Activated CD8-positive, alpha-beta memory T cell treated with anti-CD3 and anti-CD28 coated beads for 24 hours (primary cell): ENCODE measurements at regions not wholly inside any gene's neighbourhood (a gene's known extent, or its start where the extent isn't known, plus 50 kb on each side); places are given as distances from the start of the nearest gene placed in this dataset.

Source experiments
- DNase-seq: peaks from one replicate; pipeline ENCODE4 v3.0.0-alpha.2; 2020

- no peak for DNase-seq
Observed at GRCh38 chr3:159832024-159832423, 156.6 kb upstream of the IL12A start.

GRCh38 chr3:159835126-159835525 lies 153.5 kb upstream of the IL12A start:
- DNase-seq: no peak

DNA sequence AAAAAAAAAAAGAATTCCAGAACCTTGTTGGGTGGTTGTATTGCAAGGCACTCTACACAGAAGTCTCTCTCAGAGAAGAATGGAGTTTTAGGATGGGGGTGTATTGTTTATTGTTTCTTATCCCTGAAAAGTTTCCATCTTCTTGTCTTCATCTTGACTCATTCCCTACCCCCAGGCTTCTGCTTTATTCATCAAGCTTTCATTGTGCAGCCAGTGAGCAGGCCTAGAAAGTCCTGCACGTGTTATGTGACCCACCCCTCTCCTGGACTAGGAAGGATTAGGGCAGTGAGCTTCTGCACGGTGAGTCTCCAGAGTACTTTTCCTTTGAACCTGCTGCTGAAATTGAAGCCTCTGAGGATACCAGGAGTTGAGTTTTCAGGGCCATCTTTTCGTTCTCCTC lies 150.9 kb upstream of the IL12A start:
- no peak for DNase-seq

DNA sequence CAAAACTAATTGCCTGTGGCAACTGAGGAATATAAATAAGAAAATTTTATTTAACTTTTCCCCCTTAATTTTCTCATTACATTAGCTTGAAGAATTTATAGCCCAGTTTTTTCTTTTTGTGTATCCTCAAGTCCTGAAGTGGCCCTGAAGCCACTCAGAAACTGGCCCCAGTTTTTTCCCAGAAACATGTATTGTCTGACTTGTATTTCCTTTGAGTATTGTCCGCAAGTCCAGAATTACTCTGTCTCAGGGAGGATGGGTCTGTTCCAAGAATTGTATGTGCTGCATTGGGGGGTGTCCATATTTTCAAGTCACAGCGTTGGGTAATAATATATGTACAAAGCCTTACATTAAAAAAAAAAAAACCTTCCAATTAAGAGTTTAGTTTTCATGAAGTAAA lies 149.7 kb upstream of the IL12A start:
- DNase-seq: no peak

GRCh38 chr3:159839561-159840379 lies 148.9 kb upstream of the IL12A start, which contains the start of gene SCHIP1:
TSS of gene SCHIP1 (plus strand) at chr3:159839861.
- DNase-seq: no peak

DNA sequence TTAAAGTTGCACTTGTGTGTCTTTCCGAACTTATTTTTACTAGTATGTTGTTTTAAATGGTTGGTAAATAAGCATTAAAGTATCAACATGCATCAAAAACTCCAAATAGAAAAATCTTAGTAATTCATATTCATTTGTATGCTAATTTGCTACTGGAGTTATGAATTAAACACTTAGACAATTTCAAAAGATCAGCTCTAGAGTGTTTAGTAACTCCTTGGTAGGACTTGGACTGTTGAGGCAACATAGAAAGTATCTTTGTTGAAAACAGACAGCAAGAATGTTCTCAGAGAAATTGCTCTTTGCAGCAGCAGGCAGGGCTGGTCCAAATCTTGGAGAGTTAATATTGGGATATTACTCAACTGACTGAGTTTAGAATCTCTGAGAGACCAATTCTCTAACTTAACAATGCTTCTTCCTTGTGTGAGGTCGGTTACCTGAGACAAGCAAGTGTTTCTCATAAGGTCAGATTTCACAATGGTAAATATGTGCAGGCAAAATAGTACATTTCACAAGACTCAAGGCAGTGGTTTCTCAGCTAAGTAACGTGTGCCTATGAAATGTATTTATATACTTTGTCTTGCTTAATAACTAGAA lies 147.8 kb upstream of the IL12A start:
- DNase-seq: no peak

GRCh38 chr3:159841766-159842165 lies 146.9 kb upstream of the IL12A start:
- DNase-seq: no peak

GRCh38 chr3:159843840-159844730 lies 144.6 kb upstream of the IL12A start:
- no peak for DNase-seq

DNA sequence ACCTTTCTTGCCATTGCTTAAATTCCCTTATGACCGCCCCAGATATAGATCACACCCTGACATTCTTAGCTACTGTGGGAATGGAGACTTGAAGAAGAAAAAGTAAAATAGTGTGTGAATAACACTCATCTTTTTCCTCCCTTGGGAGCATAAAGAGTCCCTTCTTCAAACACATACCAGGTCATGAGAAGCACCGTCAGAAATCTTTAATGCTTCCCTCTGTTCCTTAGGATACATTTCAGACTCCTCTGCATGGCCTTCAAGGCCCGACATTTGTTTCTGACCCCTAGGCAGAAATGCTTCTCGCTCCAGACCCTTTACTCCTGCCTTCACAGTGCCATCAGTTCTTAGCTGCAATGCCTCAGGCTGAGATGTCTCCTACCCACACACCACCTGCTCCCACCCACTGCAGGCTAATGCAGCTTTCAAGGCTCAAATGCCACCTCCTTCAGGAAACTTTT lies 143.8 kb upstream of the IL12A start:
- no peak for DNase-seq

- DNase-seq: no peak
Observed at GRCh38 chr3:159845737-159846136, 142.9 kb upstream of the IL12A start.

DNA sequence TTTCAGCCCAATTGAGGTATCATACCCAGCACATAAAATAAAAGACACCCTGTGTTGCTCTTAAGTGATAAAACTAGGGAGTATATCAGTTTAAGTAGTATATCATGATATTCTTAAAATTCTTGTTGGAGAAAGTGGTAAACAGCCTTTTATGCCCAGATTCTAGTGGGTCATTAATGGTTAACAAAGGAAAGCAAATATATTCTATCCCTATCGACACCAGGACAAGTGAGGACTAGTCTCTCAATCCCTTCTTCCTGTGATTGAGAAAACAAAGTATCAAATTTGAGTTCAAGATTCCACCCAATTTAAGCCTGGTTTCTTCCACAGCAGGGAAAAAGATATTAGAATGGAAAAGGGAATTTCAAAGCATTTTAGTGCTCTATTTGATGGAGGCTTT lies 142.4 kb upstream of the IL12A start:
- no peak for DNase-seq

DNA sequence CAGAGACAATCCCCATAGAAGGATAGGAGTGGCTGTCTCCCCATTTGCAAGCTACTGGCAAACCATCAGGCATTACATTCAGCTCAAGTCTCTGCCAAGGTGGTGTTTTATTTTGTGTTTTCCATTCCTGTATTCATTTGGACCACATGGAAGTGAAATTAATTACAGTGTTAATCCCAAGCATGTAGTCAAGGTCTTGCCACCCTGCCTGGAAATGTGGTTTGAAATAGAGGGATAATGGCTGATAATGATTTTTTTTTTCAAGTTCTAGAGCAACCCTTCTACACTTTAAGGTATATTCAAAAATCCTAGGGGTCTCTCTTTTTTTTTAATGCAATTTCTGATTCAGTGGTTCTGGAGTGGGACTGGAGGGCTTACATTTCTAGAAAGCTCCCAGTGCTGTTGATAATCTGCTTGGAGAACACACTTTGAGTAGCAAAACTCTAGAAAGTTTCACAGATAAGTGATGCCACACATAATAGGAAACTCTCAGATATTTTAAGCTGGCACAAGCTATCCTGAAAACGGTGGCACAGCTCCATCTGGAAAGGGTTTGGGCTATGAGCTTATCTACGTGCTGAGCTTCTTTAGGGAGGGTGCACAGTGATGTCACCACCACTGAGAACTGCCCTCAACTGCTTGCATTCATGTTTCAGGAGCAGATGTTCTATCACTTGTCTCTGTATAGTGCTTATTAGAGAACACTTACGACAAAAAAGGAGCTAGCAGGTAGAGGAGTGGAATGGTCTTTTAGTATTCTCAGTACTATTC lies 140.1 kb upstream of the IL12A start:
- DNase-seq: no peak

DNA sequence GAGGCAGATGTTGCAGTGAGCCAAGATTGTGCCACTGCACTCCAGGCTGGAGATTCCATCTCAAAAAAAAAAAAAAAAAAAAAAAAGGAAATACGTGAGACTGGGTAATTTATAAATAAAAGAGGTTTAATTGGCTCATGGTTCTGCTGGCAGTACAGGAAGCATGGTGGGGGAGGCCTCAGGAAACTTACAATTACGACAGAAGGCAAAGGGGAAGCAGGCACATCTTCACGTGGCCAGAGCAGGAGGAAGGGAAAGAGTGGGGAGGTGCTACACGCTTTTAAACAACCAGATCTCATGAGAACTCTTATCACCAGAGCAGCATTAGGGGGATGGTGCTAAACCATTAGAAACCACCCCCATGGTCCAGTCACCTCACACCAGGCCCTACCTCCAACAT lies 138.2 kb upstream of the IL12A start:
- DNase-seq: no peak

DNA sequence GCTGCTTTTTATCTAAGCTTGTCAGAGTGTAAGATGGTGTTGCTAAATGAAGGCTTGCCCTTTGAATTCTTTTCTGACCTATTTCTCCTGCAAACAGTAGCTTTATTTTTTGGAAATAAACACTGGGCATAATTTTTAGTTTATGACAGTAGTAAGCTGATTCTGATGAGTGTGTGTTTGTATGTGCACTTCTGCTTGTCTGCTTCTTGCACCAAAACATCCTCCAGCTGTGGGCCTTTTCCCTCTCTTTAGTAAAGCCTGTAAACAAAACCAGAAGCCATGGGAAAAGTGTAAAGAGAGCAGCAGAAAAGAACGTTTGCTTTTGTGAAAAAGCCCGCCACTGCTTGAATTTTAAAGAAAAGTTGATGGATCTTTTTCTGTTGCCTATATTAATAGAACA lies 136.4 kb upstream of the IL12A start:
- DNase-seq: no peak

GRCh38 chr3:159852821-159853505 lies 135.7 kb upstream of the IL12A start:
- no peak for DNase-seq

DNA sequence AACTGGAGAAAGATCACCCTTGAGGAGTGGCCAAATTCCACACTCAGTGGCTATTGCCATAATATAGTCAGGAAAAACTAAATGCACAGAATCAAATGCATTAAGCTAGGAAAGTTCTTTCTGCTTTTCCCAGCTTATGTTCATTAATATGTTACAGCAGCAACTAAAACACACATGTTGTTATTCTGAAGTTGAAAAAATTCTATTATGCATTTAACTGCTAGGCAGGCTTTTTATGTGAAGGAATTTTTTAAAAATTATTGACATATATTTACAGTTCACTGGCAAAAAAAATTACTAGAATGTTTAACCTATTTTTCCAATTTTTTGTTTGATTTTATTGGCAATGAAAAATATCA lies 135.2 kb upstream of the IL12A start:
- no peak for DNase-seq

DNA sequence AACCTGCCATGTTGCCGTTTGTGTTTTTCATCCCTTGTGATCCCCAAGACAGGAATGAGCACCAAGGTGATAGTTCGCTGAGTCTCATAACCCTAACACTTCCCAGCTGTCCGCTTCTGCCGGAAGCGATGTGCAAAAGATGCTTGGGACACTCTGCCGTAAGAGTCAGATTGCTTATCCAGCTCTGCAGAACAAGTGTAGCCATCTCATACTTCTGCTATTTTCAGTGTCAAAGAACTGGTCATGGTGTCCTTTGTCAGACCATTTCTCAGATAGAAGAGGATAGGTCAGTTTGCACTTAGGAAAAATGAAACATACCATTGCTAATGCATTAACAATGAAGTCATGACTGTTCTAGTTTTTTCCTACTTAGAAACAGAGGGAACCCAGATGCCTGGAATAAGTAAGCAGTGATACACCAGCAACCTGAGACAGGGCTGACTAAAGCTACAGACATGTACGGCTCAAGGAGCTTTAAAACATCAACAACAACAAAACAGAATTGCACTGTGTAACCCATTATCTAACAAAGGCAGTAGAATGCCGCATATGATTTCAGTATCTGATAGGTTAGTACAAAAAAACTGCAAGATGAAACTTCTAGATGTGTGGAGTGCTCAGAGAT lies 134.0 kb upstream of the IL12A start:
- DNase-seq: no peak

GRCh38 chr3:159855599-159856346 lies 132.9 kb upstream of the IL12A start:
- DNase-seq: no peak

- no peak for DNase-seq
Observed at GRCh38 chr3:159856590-159857104, 132.0 kb upstream of the IL12A start.

DNA sequence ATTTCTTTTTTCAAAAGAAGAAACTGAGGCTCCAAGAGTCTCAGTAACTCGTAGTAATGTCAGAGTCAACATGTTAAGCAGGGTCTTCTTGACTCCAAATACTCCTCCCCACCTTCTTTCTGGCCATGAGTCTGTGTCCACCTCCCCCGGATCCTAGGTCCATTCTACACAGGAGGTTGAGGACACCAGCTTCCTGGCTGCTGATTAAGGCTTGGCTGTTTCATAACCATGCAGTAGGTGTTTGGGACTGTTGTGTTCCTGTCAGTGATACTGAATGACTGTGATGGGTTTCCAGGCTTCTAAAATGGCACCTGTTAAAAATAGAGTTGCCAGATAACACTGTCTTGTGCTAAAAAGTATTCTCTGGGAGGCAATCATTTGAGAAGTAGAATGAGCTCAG lies 130.8 kb upstream of the IL12A start:
- DNase-seq: no peak

DNA sequence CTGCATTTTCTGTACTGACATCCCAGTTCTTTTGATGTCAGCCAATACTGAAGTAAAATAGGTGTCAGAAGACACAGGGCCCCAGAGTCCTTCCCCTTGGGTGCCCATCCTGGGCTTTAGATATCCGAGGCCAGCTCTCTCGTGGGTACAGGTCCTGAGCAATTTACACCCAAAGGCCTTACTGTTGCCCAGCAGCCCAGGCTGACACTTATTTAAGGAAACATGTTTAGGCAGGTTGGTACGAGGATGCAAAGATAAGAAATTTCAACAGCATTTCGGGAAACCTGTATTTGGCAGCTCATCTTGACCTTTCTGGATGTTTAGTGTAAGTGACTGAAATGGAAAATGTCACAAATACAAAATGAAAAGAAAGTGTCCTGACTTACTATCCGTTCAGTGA lies 130.0 kb upstream of the IL12A start:
- DNase-seq: no peak
